GF-D8 (cell line): ENCODE measurements at regions not wholly inside any gene's neighbourhood (a gene's known extent, or its start where the extent isn't known, plus 50 kb on each side); places are given as distances from the start of the nearest gene placed in this dataset.
"Not testable (repeated sequence)": the region's sequence is repeated elsewhere in the genome, so short reads cannot be mapped to it uniquely, and the experiment has no call there.

ENCODE experiments used
- DNase-seq: peaks from one replicate; lab custom pipeline; 2025; lab: John Stamatoyannopoulos, UW

- no peak for DNase-seq
Measured at GRCh38 chr20:29296256-29297230, 1960.9 kb upstream of the DEFB115 start.

- no peak for DNase-seq
Measured at GRCh38 chr20:29297411-29298270, 1959.8 kb upstream of the DEFB115 start.

GRCh38 chr20:29298271-29298590, 1959.2 kb upstream of the DEFB115 start:
- no peak for DNase-seq

- DNase-seq = no peak
Measured at GRCh38 chr20:29298759-29299613, 1958.5 kb upstream of the DEFB115 start.

- DNase-seq = no peak
Measured at GRCh38 chr20:29299811-29300578, 1957.5 kb upstream of the DEFB115 start.

GRCh38 chr20:29300579-29301551, 1956.6 kb upstream of the DEFB115 start:
- no peak for DNase-seq

- DNase-seq = no peak
Measured at GRCh38 chr20:29301624-29302259, 1955.7 kb upstream of the DEFB115 start.

GRCh38 chr20:29302979-29303644, 1954.4 kb upstream of the DEFB115 start:
- DNase-seq = no peak

- DNase-seq = no peak
Measured at GRCh38 chr20:29306390-29307072, 1950.9 kb upstream of the DEFB115 start.

GRCh38 chr20:29307484-29307883, 1950.0 kb upstream of the DEFB115 start:
- not testable (repeated sequence) for DNase-seq

GRCh38 chr20:29308956-29309355, 1948.5 kb upstream of the DEFB115 start:
- DNase-seq = not testable (repeated sequence)

GRCh38 chr20:29309481-29309880, 1948.0 kb upstream of the DEFB115 start:
- not testable (repeated sequence) for DNase-seq

- not testable (repeated sequence) for DNase-seq
Measured at GRCh38 chr20:29311046-29311445, 1946.4 kb upstream of the DEFB115 start.

- not testable (repeated sequence) for DNase-seq
Measured at GRCh38 chr20:29312679-29313078, 1944.8 kb upstream of the DEFB115 start.

- no peak for DNase-seq
Measured at GRCh38 chr20:29313481-29313880, 1944.0 kb upstream of the DEFB115 start.

GRCh38 chr20:29314294-29314693, 1943.2 kb upstream of the DEFB115 start:
- no peak for DNase-seq

GRCh38 chr20:29318871-29319461, 1938.5 kb upstream of the DEFB115 start:
- no peak for DNase-seq

GRCh38 chr20:29319725-29320124, 1937.7 kb upstream of the DEFB115 start:
- no peak for DNase-seq
